DOHH2 (cell line): ENCODE measurements at regions not wholly inside any gene's neighbourhood (a gene's known extent, or its start where the extent isn't known, plus 50 kb on each side); places are given as distances from the start of the nearest gene placed in this dataset.

Source experiments
- H3F3A ChIP-seq: fragments of 200-600 bp; sonication (generic), shearing (Covaris generic); 2 replicates; pipeline ENCODE4 v1.6.0; 2016; ENCODE audit warnings: antibody characterized with exemption, mild to moderate bottlenecking; ENCODE audit not compliant: control insufficient read depth, insufficient read depth
- H3K27ac ChIP-seq: fragments of 200-600 bp; sonication (generic); 2 replicates; pipeline ENCODE4 v1.5.1; 2014; ENCODE audit warnings: low read depth, mild to moderate bottlenecking, low read length, moderate library complexity
- H3K27me3 ChIP-seq: fragments of 200-600 bp; sonication (generic); 2 replicates; pipeline ENCODE4 v1.6.1; 2014; ENCODE audit warnings: mild to moderate bottlenecking, low read length, mixed read lengths; ENCODE audit not compliant: control insufficient read depth
- H3K36me3 ChIP-seq: fragments of 200-600 bp; sonication (generic); 2 replicates; pipeline ENCODE4 v1.6.1; 2014; ENCODE audit warnings: mild to moderate bottlenecking, low read length, moderate library complexity, mixed read lengths; ENCODE audit not compliant: control insufficient read depth
- H3K4me1 ChIP-seq: fragments of 200-600 bp; sonication (generic); 2 replicates; pipeline ENCODE4 v1.6.1; 2014; ENCODE audit warnings: mild to moderate bottlenecking, low read length, mixed read lengths; ENCODE audit not compliant: control insufficient read depth
- H3K4me2 ChIP-seq: fragments of 200-600 bp; sonication (generic); 2 replicates; pipeline ENCODE4 v1.6.0; 2014; ENCODE audit warnings: mild to moderate bottlenecking, low read length, moderate library complexity
- H3K4me3 ChIP-seq: fragments of 200-600 bp; sonication (generic); 2 replicates; pipeline ENCODE4 v1.5.1; 2014; ENCODE audit warnings: mild to moderate bottlenecking, low read length, mixed read lengths
- H3K79me2 ChIP-seq: fragments of 200-600 bp; sonication (generic); 2 replicates; pipeline ENCODE4 v1.6.1; 2014; ENCODE audit warnings: mild to moderate bottlenecking, low read length, mixed read lengths; ENCODE audit not compliant: control insufficient read depth
- H3K9me2 ChIP-seq: fragments of 200-600 bp; sonication (generic); replicated peaks from 2 replicates; pipeline ENCODE4 v1.6.1; 2014; ENCODE audit warnings: mild to moderate bottlenecking, low read length, mixed read lengths; ENCODE audit not compliant: control insufficient read depth
- H3K9me3 ChIP-seq: fragments of 200-600 bp; sonication (generic); 2 replicates; pipeline ENCODE4 v1.6.1; 2014; ENCODE audit warnings: antibody characterized with exemption, low read length, mixed read lengths; ENCODE audit not compliant: control insufficient read depth, insufficient read depth
- H4K20me1 ChIP-seq: fragments of 200-600 bp; sonication (generic); 2 replicates; pipeline ENCODE4 v1.6.0; 2014; ENCODE audit warnings: low read depth, mild to moderate bottlenecking, antibody characterized with exemption, low read length, moderate library complexity; ENCODE audit not compliant: control insufficient read depth, insufficient read depth
- EZH2phosphoT487 ChIP-seq: fragments of 200-600 bp; sonication (generic); IDR thresholded peaks from 2 replicates; pipeline ENCODE4 v1.6.1; 2017; ENCODE audit warnings: borderline replicate concordance, mild to moderate bottlenecking, antibody characterized with exemption, low read length, moderate library complexity, mixed read lengths
- TF ChIP-seq, protein P1 (sequence below): fragments of 200-600 bp; sonication (generic); IDR thresholded peaks from one replicate; pipeline ENCODE4 v1.5.1; 2014; ENCODE audit warnings: antibody characterized with exemption, mild to moderate bottlenecking, low read depth, low read length; ENCODE audit not compliant: poor library complexity, severe bottlenecking

GRCh38 chr1:81287411-81288080 lies 513.2 kb upstream of the ADGRL2 start:
- no peaks in the 10 kb centered on the region for H3K36me3 ChIP-seq
- H3K4me3 ChIP-seq, result no peak overlapping the region
- no peaks in the 10 kb centered on the region for H3K9me2 ChIP-seq
- no peak overlapping the region for H3K4me2 ChIP-seq
- H3K27me3 ChIP-seq, result no peaks in the 10 kb centered on the region
- H4K20me1 ChIP-seq, result no peaks in the 10 kb centered on the region
- TF ChIP-seq, protein P1, sequence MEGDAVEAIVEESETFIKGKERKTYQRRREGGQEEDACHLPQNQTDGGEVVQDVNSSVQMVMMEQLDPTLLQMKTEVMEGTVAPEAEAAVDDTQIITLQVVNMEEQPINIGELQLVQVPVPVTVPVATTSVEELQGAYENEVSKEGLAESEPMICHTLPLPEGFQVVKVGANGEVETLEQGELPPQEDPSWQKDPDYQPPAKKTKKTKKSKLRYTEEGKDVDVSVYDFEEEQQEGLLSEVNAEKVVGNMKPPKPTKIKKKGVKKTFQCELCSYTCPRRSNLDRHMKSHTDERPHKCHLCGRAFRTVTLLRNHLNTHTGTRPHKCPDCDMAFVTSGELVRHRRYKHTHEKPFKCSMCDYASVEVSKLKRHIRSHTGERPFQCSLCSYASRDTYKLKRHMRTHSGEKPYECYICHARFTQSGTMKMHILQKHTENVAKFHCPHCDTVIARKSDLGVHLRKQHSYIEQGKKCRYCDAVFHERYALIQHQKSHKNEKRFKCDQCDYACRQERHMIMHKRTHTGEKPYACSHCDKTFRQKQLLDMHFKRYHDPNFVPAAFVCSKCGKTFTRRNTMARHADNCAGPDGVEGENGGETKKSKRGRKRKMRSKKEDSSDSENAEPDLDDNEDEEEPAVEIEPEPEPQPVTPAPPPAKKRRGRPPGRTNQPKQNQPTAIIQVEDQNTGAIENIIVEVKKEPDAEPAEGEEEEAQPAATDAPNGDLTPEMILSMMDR, result no peak
- no peak for TF ChIP-seq EZH2phosphoT487
- no peaks in the 10 kb centered on the region for H3K9me3 ChIP-seq
- H3F3A ChIP-seq, result no peaks in the 10 kb centered on the region
- H3K4me1 ChIP-seq, result no peaks in the 10 kb centered on the region
- H3K27ac ChIP-seq, result no peak overlapping the region
- no peaks in the 10 kb centered on the region for H3K79me2 ChIP-seq

- Histone ChIP-seq H3K4me1 (no peaks in the 10 kb centered on the region), H3K27ac (no peak overlapping the region), H3K79me2 (no peaks in the 10 kb centered on the region), H3F3A (no peaks in the 10 kb centered on the region), H3K4me3 (no peak overlapping the region), H4K20me1 (no peaks in the 10 kb centered on the region), H3K36me3 (no peaks in the 10 kb centered on the region), H3K4me2 (no peak overlapping the region), H3K9me3 (no peaks in the 10 kb centered on the region), H3K9me2 (no peaks in the 10 kb centered on the region; the same call in 1 of the 2 replicates), H3K27me3 (no peaks in the 10 kb centered on the region)
- TF ChIP-seq EZH2phosphoT487, result no peak
- TF ChIP-seq, protein P1, result no peak
These were observed 530.7 kb upstream of the ADGRL2 start for GRCh38 chr1:81270051-81270450.

GRCh38 chr1:81264976-81265375 lies 535.8 kb upstream of the ADGRL2 start:
- TF ChIP-seq EZH2phosphoT487, result no peak
- TF ChIP-seq, protein P1, result no peak
- Histone ChIP-seq H4K20me1 (no peaks in the 10 kb centered on the region), H3K9me2 (no peaks in the 10 kb centered on the region; the same call in 1 of the 2 replicates), H3K36me3 (no peaks in the 10 kb centered on the region), H3K27ac (no peak overlapping the region), H3K4me1 (no peaks in the 10 kb centered on the region), H3K4me3 (no peak overlapping the region), H3F3A (no peaks in the 10 kb centered on the region), H3K4me2 (no peak overlapping the region), H3K9me3 (no peaks in the 10 kb centered on the region), H3K79me2 (no peaks in the 10 kb centered on the region), H3K27me3 (no peaks in the 10 kb centered on the region)
